ENCODE measurements at regions not wholly inside any gene's neighbourhood (a gene's known extent, or its start where the extent isn't known, plus 50 kb on each side); places are given as distances from the start of the nearest gene placed in this dataset.

GRCh38 chr3:27907148-27907547 is 185.0 kb upstream of the EOMES start:
- no TSS peak for BruUV-seq (replicated peaks)
- no peaks in the 10 kb centered on the region for H3K9me2 ChIP-seq (ENCODE audit: insufficient read depth)
- DNase-seq = no peak
- ChIA-PET CTCF (no interaction called here), POLR2A (ENCODE audit: unreplicated experiment) (no interaction called here)
- H4K20me1 ChIP-seq (ENCODE audit: insufficient read depth) = no peaks in the 10 kb centered on the region
- H3K9me3 ChIP-seq (ENCODE audit: insufficient read depth, low read depth) = no peaks in the 10 kb centered on the region
- no peaks in the 10 kb centered on the region for H3K4me1 ChIP-seq (replicated peaks; ENCODE audit: insufficient read depth)
- no peak overlapping the region for H2AFZ ChIP-seq
- no peaks in the 10 kb centered on the region for H3K79me2 ChIP-seq (ENCODE audit: low read depth)
- no peak overlapping the region for H3K4me2 ChIP-seq
- intact Hi-C loops (cut with micrococcal nuclease; ENCODE audit: unreplicated experiment) = no loop called here
- TF ChIP-seq EZH2 (IDR thresholded peaks at IDR 0.05; ENCODE audit: low read depth) = no peak
- TF ChIP-seq, protein P1, sequence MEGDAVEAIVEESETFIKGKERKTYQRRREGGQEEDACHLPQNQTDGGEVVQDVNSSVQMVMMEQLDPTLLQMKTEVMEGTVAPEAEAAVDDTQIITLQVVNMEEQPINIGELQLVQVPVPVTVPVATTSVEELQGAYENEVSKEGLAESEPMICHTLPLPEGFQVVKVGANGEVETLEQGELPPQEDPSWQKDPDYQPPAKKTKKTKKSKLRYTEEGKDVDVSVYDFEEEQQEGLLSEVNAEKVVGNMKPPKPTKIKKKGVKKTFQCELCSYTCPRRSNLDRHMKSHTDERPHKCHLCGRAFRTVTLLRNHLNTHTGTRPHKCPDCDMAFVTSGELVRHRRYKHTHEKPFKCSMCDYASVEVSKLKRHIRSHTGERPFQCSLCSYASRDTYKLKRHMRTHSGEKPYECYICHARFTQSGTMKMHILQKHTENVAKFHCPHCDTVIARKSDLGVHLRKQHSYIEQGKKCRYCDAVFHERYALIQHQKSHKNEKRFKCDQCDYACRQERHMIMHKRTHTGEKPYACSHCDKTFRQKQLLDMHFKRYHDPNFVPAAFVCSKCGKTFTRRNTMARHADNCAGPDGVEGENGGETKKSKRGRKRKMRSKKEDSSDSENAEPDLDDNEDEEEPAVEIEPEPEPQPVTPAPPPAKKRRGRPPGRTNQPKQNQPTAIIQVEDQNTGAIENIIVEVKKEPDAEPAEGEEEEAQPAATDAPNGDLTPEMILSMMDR (conservative IDR thresholded peaks at IDR 0.05) = no peak
- H3K36me3 ChIP-seq (ENCODE audit: low read depth) = no peaks in the 10 kb centered on the region
- H3K27me3 ChIP-seq (ENCODE audit: insufficient read depth, low read depth) = no peaks in the 10 kb centered on the region
- no peak overlapping the region for H3K4me3 ChIP-seq
- no peaks in the 10 kb centered on the region for H3F3A ChIP-seq (ENCODE audit: insufficient read depth, low read depth)
- H3K27ac ChIP-seq = no peak overlapping the region

DNA sequence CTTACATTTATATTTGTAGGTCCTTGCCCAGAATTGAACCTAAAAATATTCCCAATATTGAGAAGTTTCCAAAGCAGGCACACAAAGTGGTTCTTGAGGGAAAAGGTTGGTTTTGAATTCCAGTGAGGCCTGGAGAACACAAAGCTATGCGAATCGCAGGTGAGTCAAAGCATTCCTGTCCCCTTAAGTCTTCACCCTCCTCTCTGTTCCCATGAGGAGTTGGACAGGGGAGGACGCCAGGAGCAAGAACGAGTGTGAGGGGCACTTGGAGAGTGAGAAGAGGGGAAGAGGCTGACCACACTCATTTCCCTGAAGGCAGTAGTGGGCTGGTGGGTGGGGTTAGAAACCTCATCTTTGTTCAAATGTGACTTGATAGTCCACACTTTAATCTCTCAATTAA is 185.8 kb upstream of the EOMES start:
- Histone ChIP-seq H3K9me2 (ENCODE audit: insufficient read depth) (no peaks in the 10 kb centered on the region), H2AFZ (no peak overlapping the region), H3K4me3 (no peak overlapping the region), H3K27me3 (ENCODE audit: insufficient read depth, low read depth) (no peaks in the 10 kb centered on the region), H3K4me2 (no peak overlapping the region), H3K27ac (no peak overlapping the region), H3K9me3 (ENCODE audit: insufficient read depth, low read depth) (no peaks in the 10 kb centered on the region), H3K79me2 (ENCODE audit: low read depth) (no peaks in the 10 kb centered on the region), H3F3A (ENCODE audit: insufficient read depth, low read depth) (no peaks in the 10 kb centered on the region), H4K20me1 (ENCODE audit: insufficient read depth) (no peaks in the 10 kb centered on the region), H3K36me3 (ENCODE audit: low read depth) (no peaks in the 10 kb centered on the region), H3K4me1 (replicated peaks; ENCODE audit: insufficient read depth) (no peaks in the 10 kb centered on the region)
- DNase-seq = no peak
- CTCF ChIA-PET = no interaction called here
- POLR2A ChIA-PET (ENCODE audit: unreplicated experiment) = no interaction called here
- intact Hi-C loops (cut with micrococcal nuclease; ENCODE audit: unreplicated experiment) = no loop called here
- TF ChIP-seq, protein P1 (conservative IDR thresholded peaks at IDR 0.05) = no peak
- TF ChIP-seq EZH2 (IDR thresholded peaks at IDR 0.05; ENCODE audit: low read depth) = no peak
- BruUV-seq (replicated peaks) = no TSS peak

DNA sequence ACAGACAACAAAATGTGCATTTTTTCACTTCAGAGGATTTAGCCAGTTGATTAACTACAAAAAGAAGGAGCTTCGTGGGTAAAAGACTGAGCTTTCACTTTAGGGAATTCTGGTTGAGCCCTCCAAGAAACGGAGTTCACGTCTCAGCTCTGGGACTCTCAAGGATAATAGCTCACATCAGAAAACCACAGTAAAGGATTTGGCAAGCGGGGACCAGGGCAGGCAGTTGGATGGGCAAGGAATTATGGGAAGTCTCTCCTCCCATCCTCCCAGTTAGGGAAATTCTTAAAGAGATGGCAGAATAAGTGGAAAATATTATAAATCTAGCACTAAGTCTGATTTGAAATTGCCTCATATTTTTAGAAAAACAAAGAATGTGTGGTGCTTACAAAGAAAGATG is 188.3 kb upstream of the EOMES start:
- H3K36me3 ChIP-seq (ENCODE audit: low read depth) = no peaks in the 10 kb centered on the region
- POLR2A ChIA-PET (ENCODE audit: unreplicated experiment) = no interaction called here
- DNase-seq = no peak

More for the DNA sequence above, 188.3 kb upstream of the EOMES start:
- H3K9me2 ChIP-seq (ENCODE audit: insufficient read depth) = no peaks in the 10 kb centered on the region
- H3K9me3 ChIP-seq (ENCODE audit: insufficient read depth, low read depth) = no peaks in the 10 kb centered on the region
- H2AFZ ChIP-seq = no peak overlapping the region
- H3K27ac ChIP-seq = no peak overlapping the region
- no peak overlapping the region for H3K4me2 ChIP-seq
- no peaks in the 10 kb centered on the region for H3F3A ChIP-seq (ENCODE audit: insufficient read depth, low read depth)
- H3K79me2 ChIP-seq (ENCODE audit: low read depth) = no peaks in the 10 kb centered on the region
- CTCF ChIA-PET = no interaction called here
- H4K20me1 ChIP-seq (ENCODE audit: insufficient read depth) = no peaks in the 10 kb centered on the region
- no peak overlapping the region for H3K4me3 ChIP-seq
- H3K4me1 ChIP-seq (replicated peaks; ENCODE audit: insufficient read depth) = no peaks in the 10 kb centered on the region
- TF ChIP-seq, protein P1 (conservative IDR thresholded peaks at IDR 0.05) = no peak
- TF ChIP-seq EZH2 (IDR thresholded peaks at IDR 0.05; ENCODE audit: low read depth) = no peak
- BruUV-seq (replicated peaks) = no TSS peak
- no peaks in the 10 kb centered on the region for H3K27me3 ChIP-seq (ENCODE audit: insufficient read depth, low read depth)
- intact Hi-C loops (cut with micrococcal nuclease; ENCODE audit: unreplicated experiment) = no loop called here
